Testis (tissue), 2 donors: ENCODE measurements at regions not wholly inside any gene's neighbourhood (a gene's known extent, or its start where the extent isn't known, plus 50 kb on each side); places are given as distances from the start of the nearest gene placed in this dataset.

Source experiments
- DNase-seq: peaks from one replicate; pipeline ENCODE4 v3.0.0-alpha.2; 2019
- H3K27ac ChIP-seq, 2 donors: fragments of 200-600 bp; sonication (generic); one replicate each; pipeline ENCODE4 v1.5.1; 2019
- H3K27me3 ChIP-seq: fragments of 200-600 bp; sonication (generic); one replicate; pipeline ENCODE4 v1.5.1; 2019
- H3K36me3 ChIP-seq: fragments of 200-600 bp; sonication (generic); one replicate; pipeline ENCODE4 v1.5.1; 2017; ENCODE audit warnings: low read depth; ENCODE audit errors: missing control alignments
- H3K4me1 ChIP-seq: fragments of 200-600 bp; sonication (generic); one replicate; pipeline ENCODE4 v1.5.1; 2019
- H3K4me3 ChIP-seq, 2 donors: fragments of 200-600 bp; sonication (generic); one replicate each; pipeline ENCODE4 v1.5.1; 2017 to 2019
- H3K9me3 ChIP-seq: fragments of 200-600 bp; sonication (generic); one replicate; pipeline ENCODE4 v1.5.1; 2017
- CTCF ChIP-seq, 3 experiments: fragments of 450-650 bp in 2 of 3; fragments of 200-600 bp in 1 of 3; sonication (generic) in 1 of 3; IDR thresholded peaks; one replicate each; pipeline ENCODE4 v1.5.1; 2016 to 2019; ENCODE audit warnings: antibody characterized with exemption in 3 of 3, mild to moderate bottlenecking in 2 of 3, moderate library complexity in 1 of 3
- POLR2A ChIP-seq: fragments of 450-650 bp; IDR thresholded peaks from one replicate; pipeline ENCODE4 v1.6.1; 2017; ENCODE audit warnings: antibody characterized with exemption, mild to moderate bottlenecking, moderate library complexity
- WGBS, 2 donors: methylation state at CpG; one replicate each; pipeline ENCODE4 v1.1.5; 2018; 5-methylcytosine and 5-hydroxymethylcytosine counted together
- intact Hi-C: fragments of 100-400 bp; cut with DNase I; formaldehyde crosslinking; loops from one replicate; pipeline ENCODE4 v1.15.1; 2023; ENCODE audit warnings: low total_unique reads

GRCh38 chr4:188872809-188873208, 733.6 kb downstream of the TRIML1 start:
- TF ChIP-seq POLR2A = no peak
- no peak for TF ChIP-seq CTCF (IDR thresholded peaks at IDR 0.05)
- H3K36me3 ChIP-seq = no peaks in the 10 kb centered on the region
- H3K4me3 ChIP-seq = no peak overlapping the region
- H3K27ac ChIP-seq = no peak overlapping the region
- 52 to 75% methylated on average over 13 of the region's 13 CpGs for WGBS, 2 donors
- H3K9me3 ChIP-seq = no peaks in the 10 kb centered on the region
- no peaks in the 10 kb centered on the region for H3K27me3 ChIP-seq
- no peaks in the 10 kb centered on the region for H3K4me1 ChIP-seq
- intact Hi-C loops = no loop called here
- no peak for DNase-seq

GRCh38 chr4:188876881-188877280, 737.6 kb downstream of the TRIML1 start:
- TF ChIP-seq CTCF (IDR thresholded peaks at IDR 0.05) (no peak), POLR2A (no peak)
- WGBS, 2 donors = 71 to 74% methylated on average over 3 of the region's 3 CpGs
- no peak for DNase-seq

GRCh38 chr4:188879598-188879997, 740.4 kb downstream of the TRIML1 start:
- Histone ChIP-seq H3K4me1 (no peaks in the 10 kb centered on the region), H3K27me3 (no peaks in the 10 kb centered on the region), H3K9me3 (no peaks in the 10 kb centered on the region), H3K4me3 (no peak overlapping the region), H3K27ac (no peak overlapping the region), H3K36me3 (no peaks in the 10 kb centered on the region)
- intact Hi-C loops = no loop called here
- no peak for DNase-seq
- 69 to 70% methylated on average over 2 of the region's 2 CpGs for WGBS, 2 donors
- TF ChIP-seq POLR2A (no peak), CTCF (IDR thresholded peaks at IDR 0.05) (no peak)

More at GRCh38 chr4:188876881-188877280, 737.6 kb downstream of the TRIML1 start:
- Histone ChIP-seq H3K27me3 (no peaks in the 10 kb centered on the region), H3K4me3 (no peak overlapping the region), H3K27ac (no peak overlapping the region), H3K4me1 (no peaks in the 10 kb centered on the region), H3K9me3 (no peaks in the 10 kb centered on the region), H3K36me3 (no peaks in the 10 kb centered on the region)
- intact Hi-C loops = no loop called here

- no peak for TF ChIP-seq CTCF (IDR thresholded peaks at IDR 0.05)
- TF ChIP-seq POLR2A = no peak
- WGBS, 2 donors = 90 to 92% methylated on average over 2 of the region's 2 CpGs
Observed at GRCh38 chr4:188887905-188888304, 748.7 kb downstream of the TRIML1 start.

GRCh38 chr4:188892837-188893236, 753.6 kb downstream of the TRIML1 start:
- H3K4me3 ChIP-seq = no peak overlapping the region
- no peak for TF ChIP-seq POLR2A
- H3K36me3 ChIP-seq = no peaks in the 10 kb centered on the region
- no peaks in the 10 kb centered on the region for H3K9me3 ChIP-seq
- WGBS, 2 donors = 79 to 96% methylated on average over 2 of the region's 2 CpGs
- no peak for DNase-seq
- H3K27me3 ChIP-seq = no peaks in the 10 kb centered on the region
- no peak overlapping the region for H3K27ac ChIP-seq
- intact Hi-C loops = no loop called here
- H3K4me1 ChIP-seq = no peaks in the 10 kb centered on the region

More at GRCh38 chr4:188887905-188888304, 748.7 kb downstream of the TRIML1 start:
- no peak overlapping the region for H3K4me3 ChIP-seq
- no peaks in the 10 kb centered on the region for H3K36me3 ChIP-seq
- DNase-seq = no peak
- no peaks in the 10 kb centered on the region for H3K27me3 ChIP-seq
- no peaks in the 10 kb centered on the region for H3K9me3 ChIP-seq
- H3K27ac ChIP-seq = no peak overlapping the region
- no peaks in the 10 kb centered on the region for H3K4me1 ChIP-seq
- intact Hi-C loops = no loop called here
